ENCODE measurements at regions not wholly inside any gene's neighbourhood (a gene's known extent, or its start where the extent isn't known, plus 50 kb on each side); places are given as distances from the start of the nearest gene placed in this dataset.

DNA sequence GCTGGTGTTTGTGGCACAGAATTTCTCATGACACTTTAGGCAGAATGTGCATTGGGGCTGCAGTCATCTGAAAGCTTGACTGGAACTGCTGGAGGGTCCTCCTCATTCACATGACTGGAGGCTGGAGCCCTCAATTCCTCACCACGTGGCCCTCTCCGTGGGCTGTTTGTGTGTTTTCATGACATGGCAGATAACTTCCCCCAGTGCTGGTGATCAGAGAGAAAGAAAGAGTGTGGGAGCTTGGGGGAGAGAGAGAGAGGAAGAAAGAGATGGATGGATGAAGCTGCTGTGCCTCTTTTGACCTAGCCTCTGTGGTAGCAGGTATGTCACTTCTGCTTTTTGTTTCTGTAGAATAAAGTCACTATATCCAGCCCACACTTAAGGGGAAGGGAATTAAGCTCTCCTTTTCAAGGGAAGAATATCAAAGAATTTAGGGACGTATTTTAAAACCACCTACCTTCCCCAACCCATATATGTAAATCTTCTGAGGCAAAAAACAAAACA lies 169.6 kb upstream of the IL12A start:
- no peak overlapping the region for H3K4me3 ChIP-seq (ENCODE audit: control insufficient read depth, low read depth, low read length)
- TF ChIP-seq, protein P1, sequence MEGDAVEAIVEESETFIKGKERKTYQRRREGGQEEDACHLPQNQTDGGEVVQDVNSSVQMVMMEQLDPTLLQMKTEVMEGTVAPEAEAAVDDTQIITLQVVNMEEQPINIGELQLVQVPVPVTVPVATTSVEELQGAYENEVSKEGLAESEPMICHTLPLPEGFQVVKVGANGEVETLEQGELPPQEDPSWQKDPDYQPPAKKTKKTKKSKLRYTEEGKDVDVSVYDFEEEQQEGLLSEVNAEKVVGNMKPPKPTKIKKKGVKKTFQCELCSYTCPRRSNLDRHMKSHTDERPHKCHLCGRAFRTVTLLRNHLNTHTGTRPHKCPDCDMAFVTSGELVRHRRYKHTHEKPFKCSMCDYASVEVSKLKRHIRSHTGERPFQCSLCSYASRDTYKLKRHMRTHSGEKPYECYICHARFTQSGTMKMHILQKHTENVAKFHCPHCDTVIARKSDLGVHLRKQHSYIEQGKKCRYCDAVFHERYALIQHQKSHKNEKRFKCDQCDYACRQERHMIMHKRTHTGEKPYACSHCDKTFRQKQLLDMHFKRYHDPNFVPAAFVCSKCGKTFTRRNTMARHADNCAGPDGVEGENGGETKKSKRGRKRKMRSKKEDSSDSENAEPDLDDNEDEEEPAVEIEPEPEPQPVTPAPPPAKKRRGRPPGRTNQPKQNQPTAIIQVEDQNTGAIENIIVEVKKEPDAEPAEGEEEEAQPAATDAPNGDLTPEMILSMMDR (IDR thresholded peaks at IDR 0.05; ENCODE audit: control insufficient read depth, insufficient read depth, low read depth, low read length, missing control alignments): no peak
- DNase-seq (ENCODE audit: low read depth): no peak

DNA sequence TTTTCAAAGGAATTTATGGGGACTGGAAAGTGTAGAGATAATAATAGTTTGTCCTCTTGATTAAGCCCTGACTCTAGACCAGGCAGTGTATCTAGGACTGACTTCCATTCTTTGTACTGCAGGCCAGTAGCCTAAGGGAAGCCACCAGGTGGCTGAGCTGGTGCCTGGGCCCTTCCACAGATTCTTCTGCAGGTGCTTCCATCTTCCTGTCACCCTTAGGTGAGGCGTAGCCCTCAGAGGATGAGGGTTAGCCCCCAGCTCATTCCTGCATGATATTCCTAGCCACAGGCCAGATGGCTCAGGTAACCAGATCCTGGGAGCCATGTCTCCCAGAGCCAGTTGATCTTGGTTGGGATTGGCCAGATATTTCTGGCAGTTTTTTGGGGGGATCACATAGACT lies 169.0 kb upstream of the IL12A start:
- DNase-seq (ENCODE audit: low read depth): no peak
- H3K4me3 ChIP-seq (ENCODE audit: control insufficient read depth, low read depth, low read length): no peak overlapping the region
- TF ChIP-seq, protein P1 (IDR thresholded peaks at IDR 0.05; ENCODE audit: control insufficient read depth, insufficient read depth, low read depth, low read length, missing control alignments): no peak

DNA sequence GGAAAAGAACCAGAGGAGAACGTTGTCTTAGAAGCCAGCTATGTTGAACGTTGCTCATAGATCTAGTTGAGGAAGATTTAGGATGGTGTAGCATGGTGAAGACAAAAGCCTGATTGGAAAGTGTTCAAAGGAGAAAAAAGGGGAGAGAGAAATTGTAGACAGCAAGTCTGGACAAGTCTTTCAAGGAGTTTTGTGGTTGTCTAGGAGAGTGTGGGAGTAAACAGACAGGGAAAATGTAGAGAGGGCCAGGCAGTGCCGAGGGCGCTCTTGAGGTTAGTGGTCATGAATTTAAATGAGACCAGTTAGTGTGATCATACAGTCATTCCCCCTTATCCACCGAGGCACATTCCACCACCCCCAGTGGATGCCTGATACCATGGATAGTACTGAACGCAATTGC lies 167.5 kb upstream of the IL12A start:
- TF ChIP-seq, protein P1 (IDR thresholded peaks at IDR 0.05; ENCODE audit: control insufficient read depth, insufficient read depth, low read depth, low read length, missing control alignments): no peak
- no peak for DNase-seq (ENCODE audit: low read depth)
- no peak overlapping the region for H3K4me3 ChIP-seq (ENCODE audit: control insufficient read depth, low read depth, low read length)

DNA sequence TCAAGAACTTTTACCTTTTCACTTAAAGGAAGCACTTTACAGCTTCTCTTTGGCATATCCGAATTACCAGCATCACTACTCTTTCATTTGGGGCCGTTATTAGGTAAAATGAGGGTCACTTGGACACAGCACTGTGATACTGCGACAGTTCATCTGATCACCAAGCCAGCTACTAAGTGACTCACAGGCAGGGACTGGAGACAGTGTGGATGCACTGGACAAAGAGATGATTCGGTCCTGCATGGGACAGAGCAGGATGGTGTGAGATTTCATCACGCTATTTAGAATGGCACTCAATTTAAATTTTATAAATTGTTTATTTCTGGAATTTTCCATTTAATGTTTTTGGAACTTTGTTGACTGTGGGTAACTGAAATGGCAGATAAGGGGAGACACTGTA lies 166.9 kb upstream of the IL12A start:
- no peak overlapping the region for H3K4me3 ChIP-seq (ENCODE audit: control insufficient read depth, low read depth, low read length)
- DNase-seq (ENCODE audit: low read depth): no peak
- TF ChIP-seq, protein P1 (IDR thresholded peaks at IDR 0.05; ENCODE audit: control insufficient read depth, insufficient read depth, low read depth, low read length, missing control alignments): no peak

DNA sequence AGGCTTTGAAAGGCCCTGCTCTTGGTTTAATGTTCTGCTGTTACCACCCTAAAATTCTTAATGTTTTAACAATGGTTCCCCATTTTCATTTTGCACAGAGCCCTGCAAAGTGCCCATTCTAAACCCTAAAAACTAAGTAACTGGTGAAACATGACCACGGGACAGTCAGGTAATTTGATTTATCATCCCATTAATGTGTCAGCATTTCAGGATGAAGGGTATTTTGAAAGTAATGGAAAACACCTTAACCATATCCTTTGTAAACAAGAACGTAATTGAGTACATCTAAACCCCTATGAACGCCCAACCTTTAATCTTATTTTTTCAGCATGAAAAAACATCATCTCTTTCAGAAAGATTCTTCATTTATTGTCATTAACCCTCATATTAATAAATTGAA lies 164.9 kb upstream of the IL12A start:
- DNase-seq (ENCODE audit: low read depth): no peak
- TF ChIP-seq, protein P1 (IDR thresholded peaks at IDR 0.05; ENCODE audit: control insufficient read depth, insufficient read depth, low read depth, low read length, missing control alignments): no peak
- no peak overlapping the region for H3K4me3 ChIP-seq (ENCODE audit: control insufficient read depth, low read depth, low read length)

DNA sequence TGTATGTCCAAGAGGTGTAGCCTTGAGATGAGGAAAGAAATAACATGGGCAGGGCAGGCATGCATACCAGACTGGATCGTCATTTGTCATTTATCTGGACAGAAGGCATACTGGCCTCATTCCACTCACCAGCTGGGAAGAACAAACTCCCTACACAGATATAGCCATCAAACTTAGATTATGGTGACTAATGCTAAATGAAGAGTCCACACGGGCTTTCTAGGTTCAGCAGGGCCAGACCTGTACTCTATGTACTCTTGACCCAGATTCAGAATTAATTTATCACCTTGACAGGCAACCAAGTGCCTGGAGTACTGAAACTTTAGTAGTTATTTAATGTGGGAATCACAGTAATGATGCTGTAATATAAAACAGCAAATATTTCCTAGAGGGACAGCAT lies 164.3 kb upstream of the IL12A start:
- TF ChIP-seq, protein P1 (IDR thresholded peaks at IDR 0.05; ENCODE audit: control insufficient read depth, insufficient read depth, low read depth, low read length, missing control alignments): no peak
- no peak for DNase-seq (ENCODE audit: low read depth)
- H3K4me3 ChIP-seq (ENCODE audit: control insufficient read depth, low read depth, low read length): no peak overlapping the region
